ENCODE measurements at regions not wholly inside any gene's neighbourhood (a gene's known extent, or its start where the extent isn't known, plus 50 kb on each side); places are given as distances from the start of the nearest gene placed in this dataset.

DNA sequence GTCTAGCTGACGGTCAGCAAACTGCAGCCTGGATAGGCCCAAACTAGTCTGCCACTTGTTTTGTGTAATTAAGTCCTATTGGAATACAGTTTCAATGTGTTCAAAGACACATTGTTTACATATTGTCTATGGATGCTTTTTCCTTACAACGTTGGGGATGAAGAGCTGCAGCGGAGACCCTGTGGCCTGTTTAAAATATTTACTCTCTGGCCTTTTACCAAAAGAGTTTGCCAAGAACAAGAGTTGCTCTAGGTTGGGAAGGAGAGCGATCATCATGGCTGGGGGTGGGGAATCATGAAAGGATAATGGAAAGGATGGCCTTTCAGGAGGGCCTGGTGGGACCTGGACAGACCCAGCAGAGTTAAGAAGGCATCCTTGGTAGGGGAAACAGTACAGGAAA lies 274.9 kb upstream of the ZFHX3 start:
- ATAC-seq = no peak
- WGBS, 3 donors = 68 to 70% (median 70%) methylated on average over 4 of the region's 4 CpGs
- H3K9me3 ChIP-seq = no peaks in the 10 kb centered on the region
- no peak for DNase-seq
- H3K4me1 ChIP-seq = no peaks in the 10 kb centered on the region
- H3K27ac ChIP-seq = no peak overlapping the region
- intact Hi-C loops (cut with DNase I) = no loop called here
- H3K36me3 ChIP-seq (ENCODE audit: insufficient read depth in 1 of 2, low read depth in 1 of 2) = no peaks in the 10 kb centered on the region
- H3K4me3 ChIP-seq = no peak overlapping the region
- TF ChIP-seq, protein P1, sequence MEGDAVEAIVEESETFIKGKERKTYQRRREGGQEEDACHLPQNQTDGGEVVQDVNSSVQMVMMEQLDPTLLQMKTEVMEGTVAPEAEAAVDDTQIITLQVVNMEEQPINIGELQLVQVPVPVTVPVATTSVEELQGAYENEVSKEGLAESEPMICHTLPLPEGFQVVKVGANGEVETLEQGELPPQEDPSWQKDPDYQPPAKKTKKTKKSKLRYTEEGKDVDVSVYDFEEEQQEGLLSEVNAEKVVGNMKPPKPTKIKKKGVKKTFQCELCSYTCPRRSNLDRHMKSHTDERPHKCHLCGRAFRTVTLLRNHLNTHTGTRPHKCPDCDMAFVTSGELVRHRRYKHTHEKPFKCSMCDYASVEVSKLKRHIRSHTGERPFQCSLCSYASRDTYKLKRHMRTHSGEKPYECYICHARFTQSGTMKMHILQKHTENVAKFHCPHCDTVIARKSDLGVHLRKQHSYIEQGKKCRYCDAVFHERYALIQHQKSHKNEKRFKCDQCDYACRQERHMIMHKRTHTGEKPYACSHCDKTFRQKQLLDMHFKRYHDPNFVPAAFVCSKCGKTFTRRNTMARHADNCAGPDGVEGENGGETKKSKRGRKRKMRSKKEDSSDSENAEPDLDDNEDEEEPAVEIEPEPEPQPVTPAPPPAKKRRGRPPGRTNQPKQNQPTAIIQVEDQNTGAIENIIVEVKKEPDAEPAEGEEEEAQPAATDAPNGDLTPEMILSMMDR (IDR thresholded peaks at IDR 0.05) = no peak
- no peaks in the 10 kb centered on the region for H3K27me3 ChIP-seq (ENCODE audit: insufficient read depth in 3 of 3, low read length in 2 of 3)

DNA sequence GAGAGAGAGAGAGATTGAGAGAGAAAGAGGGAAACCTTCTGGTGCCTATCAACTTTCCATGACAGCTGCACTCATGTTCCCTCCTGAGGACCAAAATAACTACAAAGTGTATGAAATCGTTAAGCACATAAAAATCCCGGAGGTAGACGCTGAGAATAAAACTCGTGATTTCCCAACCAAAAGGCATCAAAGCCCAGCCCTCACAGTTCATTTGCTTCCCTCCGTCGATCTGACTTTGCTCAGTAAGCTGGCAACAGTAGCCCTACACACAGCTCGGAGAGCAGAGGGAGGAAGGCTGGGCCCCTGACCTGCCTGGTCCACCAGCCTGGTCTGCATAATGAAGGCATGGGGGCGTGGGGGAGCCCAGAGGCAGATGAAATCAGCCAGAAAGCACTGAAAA lies 273.9 kb upstream of the ZFHX3 start:
- Histone ChIP-seq H3K4me3 (no peak overlapping the region), H3K4me1 (no peaks in the 10 kb centered on the region), H3K9me3 (no peaks in the 10 kb centered on the region), H3K27me3 (ENCODE audit: insufficient read depth in 3 of 3, low read length in 2 of 3) (no peaks in the 10 kb centered on the region), H3K36me3 (ENCODE audit: insufficient read depth in 1 of 2, low read depth in 1 of 2) (no peaks in the 10 kb centered on the region), H3K27ac (no peak overlapping the region)
- DNase-seq (no peak), ATAC-seq (no peak)
- intact Hi-C loops (cut with DNase I) = no loop called here
- TF ChIP-seq, protein P1 (IDR thresholded peaks at IDR 0.05) = no peak
- WGBS, 3 donors = 31 to 48% (median 36%) methylated on average over 8 of the region's 8 CpGs

DNA sequence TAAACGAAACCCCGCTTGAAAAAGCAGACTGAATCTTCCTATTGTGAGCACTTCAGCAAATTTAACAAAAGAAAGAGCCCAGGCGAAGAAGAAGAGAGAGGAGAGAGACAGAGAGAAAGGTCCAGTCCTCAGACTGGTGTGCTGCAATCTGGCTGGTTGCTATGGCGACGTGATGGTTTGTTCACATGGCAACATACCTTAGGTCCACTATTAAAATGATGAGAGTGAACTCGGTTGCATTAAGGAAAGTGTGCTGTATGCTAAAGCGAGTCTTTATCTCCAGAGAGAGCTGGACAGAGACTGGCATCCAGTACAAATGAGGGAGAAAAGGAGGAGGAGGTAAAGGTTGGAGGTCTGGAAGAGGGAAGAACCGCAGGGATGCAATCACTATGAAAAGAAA lies 271.8 kb upstream of the ZFHX3 start:
- DNase-seq (no peak), ATAC-seq (no peak)
- H3K27me3 ChIP-seq (ENCODE audit: insufficient read depth in 3 of 3, low read length in 2 of 3) = no peaks in the 10 kb centered on the region
- no peak overlapping the region for H3K27ac ChIP-seq
- H3K9me3 ChIP-seq = no peaks in the 10 kb centered on the region
- intact Hi-C loops (cut with DNase I) = no loop called here
- no peak overlapping the region for H3K4me3 ChIP-seq
- H3K4me1 ChIP-seq = no peaks in the 10 kb centered on the region
- 87 to 92% (median 91%) methylated on average over 8 of the region's 8 CpGs for WGBS, 3 donors
- H3K36me3 ChIP-seq (ENCODE audit: insufficient read depth in 1 of 2, low read depth in 1 of 2) = no peaks in the 10 kb centered on the region
- TF ChIP-seq, protein P1 (IDR thresholded peaks at IDR 0.05) = no peak

DNA sequence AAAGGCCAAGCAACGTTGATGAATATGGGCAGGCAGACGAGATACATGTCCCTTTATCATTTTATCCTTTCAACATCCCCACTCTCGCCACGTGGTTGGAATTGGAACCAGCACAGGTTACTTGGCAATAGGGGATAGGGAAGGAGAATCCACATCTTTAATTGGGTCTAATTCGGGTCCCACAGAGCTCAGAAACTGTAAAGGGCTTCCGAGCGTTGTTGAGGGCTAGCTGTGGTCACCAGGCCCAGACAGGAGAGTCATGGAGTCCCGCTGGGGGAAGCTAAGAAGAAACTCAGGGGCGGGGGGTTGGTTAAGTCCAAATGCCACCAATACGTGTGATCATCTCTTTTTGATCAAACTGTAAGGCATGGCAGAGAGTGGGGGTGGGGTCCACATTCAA lies 271.3 kb upstream of the ZFHX3 start:
- Histone ChIP-seq H3K27ac (no peak overlapping the region), H3K9me3 (no peaks in the 10 kb centered on the region), H3K4me3 (no peak overlapping the region), H3K36me3 (ENCODE audit: insufficient read depth in 1 of 2, low read depth in 1 of 2) (no peaks in the 10 kb centered on the region), H3K27me3 (ENCODE audit: insufficient read depth in 3 of 3, low read length in 2 of 3) (no peaks in the 10 kb centered on the region), H3K4me1 (no peaks in the 10 kb centered on the region)
- TF ChIP-seq, protein P1 (IDR thresholded peaks at IDR 0.05) = no peak
- WGBS, 3 donors = 77 to 90% (median 88%) methylated on average over 10 of the region's 10 CpGs
- intact Hi-C loops (cut with DNase I) = no loop called here
- ATAC-seq (no peak), DNase-seq (no peak)

DNA sequence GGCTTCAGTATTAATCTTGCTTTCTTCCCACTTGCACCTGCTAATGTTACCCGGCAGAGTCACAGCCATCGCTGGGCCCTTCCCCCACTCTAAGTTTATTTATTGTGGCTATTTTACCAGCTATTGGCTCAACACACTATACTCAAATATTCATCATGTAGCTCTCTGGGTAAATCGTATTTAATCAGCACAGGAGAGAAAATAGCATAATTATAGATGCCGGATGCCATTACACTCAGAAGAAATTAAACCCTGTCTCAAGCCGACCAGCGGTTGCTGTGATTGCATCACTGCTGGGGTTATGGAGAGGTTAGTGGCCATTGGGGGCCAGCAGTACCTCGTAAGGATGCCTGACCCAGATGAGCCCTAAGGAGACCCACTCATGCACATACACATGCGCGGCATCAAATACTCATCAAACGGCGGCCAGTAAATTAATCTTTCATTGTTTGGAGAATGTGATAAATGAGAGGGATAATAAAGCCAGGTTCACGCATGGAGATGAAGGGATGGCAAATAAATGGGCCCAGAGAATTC lies 269.5 kb upstream of the ZFHX3 start:
- H3K4me1 ChIP-seq = no peaks in the 10 kb centered on the region
- intact Hi-C loops (cut with DNase I) = no loop called here
- TF ChIP-seq, protein P1 (IDR thresholded peaks at IDR 0.05) = no peak
- no peak overlapping the region for H3K4me3 ChIP-seq
- ATAC-seq = no peak
- no peak for DNase-seq
- WGBS, 3 donors = 70 to 77% (median 74%) methylated on average over 12 of the region's 12 CpGs
- H3K27ac ChIP-seq = no peak overlapping the region
- no peaks in the 10 kb centered on the region for H3K9me3 ChIP-seq
- H3K36me3 ChIP-seq (ENCODE audit: insufficient read depth in 1 of 2, low read depth in 1 of 2) = no peaks in the 10 kb centered on the region
- no peaks in the 10 kb centered on the region for H3K27me3 ChIP-seq (ENCODE audit: insufficient read depth in 3 of 3, low read length in 2 of 3)

All from psoas muscle (tissue), 7 donors.